IMR-90 (cell line): ENCODE measurements at regions not wholly inside any gene's neighbourhood (a gene's known extent, or its start where the extent isn't known, plus 50 kb on each side); places are given as distances from the start of the nearest gene placed in this dataset.

ENCODE experiments used
- ATAC-seq: fragments of 200-7000 bp; cut with Tn5 transposase; 2 replicates; pipeline ENCODE4 v1.9.1; 2020; ENCODE audit warnings: low read depth, mild to moderate bottlenecking, moderate library complexity
- BruUV-seq: library from RNA; stranded (reverse); fragments of 400-500 nt; replicated peaks from 2 replicates; lab custom pipeline; 2021; lab: Mats Ljungman, UMichigan
- CTCF ChIA-PET: fragments of 300-600 bp; formaldehyde crosslinking; extraction: SDS; loops from one replicate; lab custom pipeline; 2021; ENCODE audit warnings: antibody characterized with exemption; lab: Yijun Ruan, JAX
- POLR2A ChIA-PET: fragments of 300-600 bp; sonication (Branson Sonifier 250); formaldehyde crosslinking; loops from one replicate; lab custom pipeline; 2022; ENCODE audit warnings: antibody characterized with exemption; ENCODE audit not compliant: unreplicated experiment; lab: Charles Lee
- DNase-seq: peaks from one replicate; pipeline ENCODE4 v3.0.0; 2013
- H2AFZ ChIP-seq: replicated peaks from 2 replicates; pipeline ENCODE3; 2013; ENCODE audit warnings: low read length, mild to moderate bottlenecking; ENCODE audit not compliant: poor library complexity
- H2AK5ac ChIP-seq: 2 replicates; pipeline ENCODE4 v1.6.1; 2013; ENCODE audit warnings: low read depth, low read length, inconsistent platforms
- H2AK9ac ChIP-seq: replicated peaks from 2 replicates; pipeline ENCODE3; 2013; ENCODE audit warnings: mild to moderate bottlenecking, low read depth, low read length, moderate library complexity; ENCODE audit not compliant: poor library complexity
- H2BK120ac ChIP-seq: 2 replicates; pipeline ENCODE4 v1.6.1; 2013; ENCODE audit warnings: low read depth, low read length, inconsistent platforms
- H2BK15ac ChIP-seq: 3 replicates; pipeline ENCODE4 v1.6.1; 2013; ENCODE audit warnings: low read depth, low read length, inconsistent platforms
- H2BK20ac ChIP-seq: 2 replicates; pipeline ENCODE4 v1.6.1; 2013; ENCODE audit warnings: low read depth, mild to moderate bottlenecking, inconsistent platforms, low read length, moderate library complexity
- H2BK5ac ChIP-seq: 2 replicates; pipeline ENCODE4 v1.6.1; 2013; ENCODE audit warnings: mild to moderate bottlenecking, low read depth, low read length, inconsistent platforms; ENCODE audit not compliant: poor library complexity, severe bottlenecking
- H3K14ac ChIP-seq: replicated peaks from 2 replicates; pipeline ENCODE4 v1.6.1; 2013; ENCODE audit warnings: low read depth, low read length, inconsistent platforms
- H3K18ac ChIP-seq: 2 replicates; pipeline ENCODE4 v1.6.1; 2013; ENCODE audit warnings: low read depth, low read length, control low read depth
- H3K23ac ChIP-seq: 2 replicates; pipeline ENCODE4 v1.6.1; 2013; ENCODE audit warnings: low read depth, low read length, inconsistent platforms
- H3K27ac ChIP-seq: 2 replicates; pipeline ENCODE4 v1.5.1; 2013; ENCODE audit warnings: mild to moderate bottlenecking, control low read depth, low read length; ENCODE audit not compliant: insufficient read depth
- H3K27me3 ChIP-seq: 2 replicates; pipeline ENCODE4 v1.6.1; 2013; ENCODE audit warnings: low read length; ENCODE audit not compliant: control insufficient read depth, insufficient read depth
- H3K36me3 ChIP-seq: 2 replicates; pipeline ENCODE4 v1.6.1; 2013; ENCODE audit warnings: low read length, mixed read lengths; ENCODE audit not compliant: control insufficient read depth, insufficient read depth
- H3K4ac ChIP-seq: 2 replicates; pipeline ENCODE4 v1.6.1; 2013; ENCODE audit warnings: low read depth, low read length, inconsistent platforms
- H3K4me1 ChIP-seq: 2 replicates; pipeline ENCODE4 v1.6.1; 2013; ENCODE audit warnings: low read length, mixed read lengths; ENCODE audit not compliant: control insufficient read depth, insufficient read depth
- H3K4me2 ChIP-seq: 2 replicates; pipeline ENCODE4 v1.6.1; 2013; ENCODE audit warnings: low read depth, mild to moderate bottlenecking, control low read depth, low read length, moderate library complexity
- H3K4me3 ChIP-seq: 2 replicates; pipeline ENCODE4 v1.5.1; 2013; ENCODE audit warnings: low read depth, mild to moderate bottlenecking, control low read depth, low read length, moderate library complexity; ENCODE audit not compliant: insufficient read depth
- H3K56ac ChIP-seq: 2 replicates; pipeline ENCODE4 v1.6.1; 2013; ENCODE audit warnings: low read length, inconsistent platforms; ENCODE audit not compliant: insufficient read depth; ENCODE audit errors: extremely low read depth
- H3K79me1 ChIP-seq, 2 experiments: 2 replicates each; pipeline ENCODE4 v1.6.1; 2013; ENCODE audit warnings: low read length in 2 of 2, inconsistent platforms in 1 of 2, low read depth in 1 of 2
- H3K9ac ChIP-seq: 2 replicates; pipeline ENCODE4 v1.6.1; 2013; ENCODE audit warnings: low read depth, low read length, control low read depth
- H3K9me1 ChIP-seq: 2 replicates; pipeline ENCODE4 v1.6.1; 2013; ENCODE audit warnings: low read length, inconsistent platforms; ENCODE audit not compliant: insufficient read depth
- H3K9me3 ChIP-seq: 2 replicates; pipeline ENCODE4 v1.6.1; 2013; ENCODE audit warnings: low read length; ENCODE audit not compliant: control insufficient read depth, insufficient read depth
- H4K20me1 ChIP-seq: 2 replicates; pipeline ENCODE4 v1.6.1; 2013; ENCODE audit warnings: low read length, inconsistent platforms; ENCODE audit not compliant: insufficient read depth
- H4K5ac ChIP-seq: 2 replicates; pipeline ENCODE4 v1.6.1; 2013; ENCODE audit warnings: mild to moderate bottlenecking, low read depth, low read length, control low read depth
- H4K8ac ChIP-seq, 2 experiments: 2 replicates each; pipeline ENCODE4 v1.6.1; 2013; ENCODE audit warnings: low read depth in 2 of 2, low read length in 2 of 2, control low read depth in 1 of 2, inconsistent platforms in 1 of 2
- H4K91ac ChIP-seq: 2 replicates; pipeline ENCODE4 v1.6.1; 2013; ENCODE audit warnings: low read depth, low read length, inconsistent platforms; ENCODE audit not compliant: insufficient read depth
- BHLHE40 ChIP-seq: fragments of 150-350 bp; IDR thresholded peaks from 2 replicates; pipeline ENCODE4 v1.6.1; 2016; ENCODE audit warnings: mild to moderate bottlenecking, low read depth, low read length
- CEBPB ChIP-seq: IDR thresholded peaks from 2 replicates; pipeline ENCODE4 v1.6.1; 2012; ENCODE audit warnings: low read depth, low read length, improper control_type of control experiment
- CHD1 ChIP-seq: IDR thresholded peaks from 2 replicates; pipeline ENCODE4 v1.6.1; 2012; ENCODE audit warnings: low read depth, low read length, improper control_type of control experiment
- CTCF ChIP-seq: conservative IDR thresholded peaks from 2 replicates; pipeline ENCODE4 v1.5.1; 2012; ENCODE audit warnings: mild to moderate bottlenecking, low read depth, low read length, improper control_type of control experiment
- ELK1 ChIP-seq: fragments of 150-350 bp; IDR thresholded peaks from 2 replicates; pipeline ENCODE4 v1.6.1; 2016; ENCODE audit warnings: low read depth, mild to moderate bottlenecking, low read length, moderate library complexity, borderline replicate concordance
- FOS ChIP-seq: fragments of 150-350 bp; IDR thresholded peaks from 2 replicates; pipeline ENCODE4 v1.6.1; 2016; ENCODE audit warnings: low read depth, low read length
- MAFK ChIP-seq: IDR thresholded peaks from 2 replicates; pipeline ENCODE4 v1.6.1; 2012; ENCODE audit warnings: low read depth, low read length, improper control_type of control experiment
- MAZ ChIP-seq: IDR thresholded peaks from 2 replicates; pipeline ENCODE4 v1.6.1; 2012; ENCODE audit warnings: low read depth, mild to moderate bottlenecking, low read length, improper control_type of control experiment, moderate library complexity, borderline replicate concordance
- MXI1 ChIP-seq: IDR thresholded peaks from 2 replicates; pipeline ENCODE4 v1.6.1; 2012; ENCODE audit warnings: low read depth, mild to moderate bottlenecking, low read length, moderate library complexity, borderline replicate concordance
- NFE2L2 ChIP-seq: fragments of 150-350 bp; IDR thresholded peaks from 2 replicates; pipeline ENCODE4 v1.6.1; 2016; ENCODE audit warnings: low read depth, mild to moderate bottlenecking, low read length
- POLR2A ChIP-seq: IDR thresholded peaks from 2 replicates; pipeline ENCODE4 v1.6.1; 2012; ENCODE audit warnings: mild to moderate bottlenecking, low read depth, low read length
- RAD21 ChIP-seq: IDR thresholded peaks from 2 replicates; pipeline ENCODE4 v1.6.1; 2012; ENCODE audit warnings: low read length, improper control_type of control experiment
- RCOR1 ChIP-seq: IDR thresholded peaks from 2 replicates; pipeline ENCODE4 v1.6.1; 2012; ENCODE audit warnings: mild to moderate bottlenecking, low read length, improper control_type of control experiment; ENCODE audit not compliant: insufficient replicate concordance
- RFX5 ChIP-seq: IDR thresholded peaks from 2 replicates; pipeline ENCODE4 v1.8.0; 2012; ENCODE audit warnings: low read depth, mild to moderate bottlenecking, low read length, moderate library complexity
- SMC3 ChIP-seq: fragments of 150-350 bp; IDR thresholded peaks from 2 replicates; pipeline ENCODE4 v1.6.1; 2016; ENCODE audit warnings: low read depth, mild to moderate bottlenecking, antibody characterized with exemption, low read length, moderate library complexity
- WGBS, 2 experiments: methylation state at CpG; one replicate each; pipeline versions ENCODE4 v1.1.5 to v1.1.7; 2013; ENCODE audit warnings: missing lambda C conversion rate in 2 of 2; ENCODE audit not compliant: insufficient read length in 1 of 2; ENCODE audit errors: extremely low coverage in 2 of 2; 5-methylcytosine and 5-hydroxymethylcytosine counted together
- dilution Hi-C: fragments of 300-500 bp; cut with HindIII; formaldehyde crosslinking; loops from one replicate; pipeline ENCODE4 v1.14.3; 2018; ENCODE audit warnings: low sequenced_read_pairs; ENCODE audit not compliant: unreplicated experiment
- in situ Hi-C: fragments of 300-500 bp; cut with MboI; formaldehyde crosslinking; loops from 3 replicates; pipeline ENCODE4 v1.14.3; 2019; ENCODE audit warnings: low sequenced_read_pairs, inconsistent platforms, mixed read lengths
- intact Hi-C: fragments of 100-400 bp; cut with micrococcal nuclease; formaldehyde crosslinking; loops from 2 replicates; pipeline ENCODE4 v1.10.0; 2022
- TF ChIP-seq, protein P1 (sequence below): fragments of 150-350 bp; IDR thresholded peaks from 2 replicates; pipeline ENCODE4 v1.6.1; 2017; ENCODE audit warnings: mild to moderate bottlenecking, antibody characterized with exemption, low read length, low read depth

DNA sequence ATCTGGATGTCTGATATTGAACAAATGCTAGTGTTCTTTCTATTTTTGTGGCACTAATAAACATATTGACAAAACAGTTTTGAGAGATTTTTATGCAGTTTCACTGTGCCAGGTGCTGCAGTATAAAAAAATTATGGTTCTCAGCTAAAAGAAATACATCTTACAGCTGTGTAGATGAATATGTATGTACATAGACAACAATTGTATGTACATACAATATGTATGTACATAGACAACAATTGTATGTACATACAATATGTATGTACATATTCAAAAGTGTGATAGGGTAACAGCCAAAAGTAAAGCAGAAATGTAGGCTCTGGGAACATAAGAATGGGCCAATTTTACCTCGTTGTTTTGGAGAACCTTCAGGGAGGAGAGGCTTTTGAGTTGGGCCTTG is 390.0 kb upstream of the RPS6KA3 start:
- no peaks in the 10 kb centered on the region for H3K4me1 ChIP-seq
- no peaks in the 10 kb centered on the region for H4K20me1 ChIP-seq
- no peaks in the 10 kb centered on the region for H3K27me3 ChIP-seq
- no peaks in the 10 kb centered on the region for H3K79me1 ChIP-seq
- H2AK5ac ChIP-seq = no peak overlapping the region
- intact Hi-C loops = no loop called here
- CTCF ChIA-PET = interaction anchor here (0.6 kb wide), 1 partner anchor 214 kb away, joined by 3 read pairs; no protein-coding TSS in a partner anchor
- H3K9ac ChIP-seq = no peak overlapping the region
- no peak overlapping the region for H2AFZ ChIP-seq
- H2BK5ac ChIP-seq = no peak overlapping the region
- no peak overlapping the region for H3K4me2 ChIP-seq
- TF ChIP-seq, protein P1, sequence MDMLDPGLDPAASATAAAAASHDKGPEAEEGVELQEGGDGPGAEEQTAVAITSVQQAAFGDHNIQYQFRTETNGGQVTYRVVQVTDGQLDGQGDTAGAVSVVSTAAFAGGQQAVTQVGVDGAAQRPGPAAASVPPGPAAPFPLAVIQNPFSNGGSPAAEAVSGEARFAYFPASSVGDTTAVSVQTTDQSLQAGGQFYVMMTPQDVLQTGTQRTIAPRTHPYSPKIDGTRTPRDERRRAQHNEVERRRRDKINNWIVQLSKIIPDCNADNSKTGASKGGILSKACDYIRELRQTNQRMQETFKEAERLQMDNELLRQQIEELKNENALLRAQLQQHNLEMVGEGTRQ = no peak
- TF ChIP-seq FOS (no peak), CEBPB (no peak), CHD1 (no peak), MXI1 (no peak), CTCF (no peak), RAD21 (no peak), NFE2L2 (no peak), POLR2A (no peak), MAFK (no peak), ELK1 (no peak), BHLHE40 (no peak), RCOR1 (no peak), MAZ (no peak), RFX5 (no peak), SMC3 (no peak)
- BruUV-seq = no TSS peak
- no peak overlapping the region for H3K14ac ChIP-seq
- no peak overlapping the region for H3K18ac ChIP-seq
- H3K4me3 ChIP-seq = no peak overlapping the region
- H3K36me3 ChIP-seq = no peaks in the 10 kb centered on the region
- DNase-seq (no peak), ATAC-seq (no peak)
- no peak overlapping the region for H3K56ac ChIP-seq
- no peak overlapping the region for H4K8ac ChIP-seq
- no peaks in the 10 kb centered on the region for H3K9me1 ChIP-seq
- H2AK9ac ChIP-seq = no peak overlapping the region
- no peaks in the 10 kb centered on the region for H3K9me3 ChIP-seq
- WGBS, 2 experiments = 20% methylated on average over 1 of the region's 1 CpG; no CpG with 5 or more reads in 1 of the 2 experiments
- H2BK15ac ChIP-seq = no peak overlapping the region
- dilution Hi-C loops = no loop called here
- H4K5ac ChIP-seq = no peak overlapping the region
- no peak overlapping the region for H3K27ac ChIP-seq
- no peak overlapping the region for H4K91ac ChIP-seq
- in situ Hi-C loops = no loop called here
- H3K4ac ChIP-seq = no peak overlapping the region
- H2BK120ac ChIP-seq = no peak overlapping the region
- H3K23ac ChIP-seq = no peak overlapping the region
- H2BK20ac ChIP-seq = no peak overlapping the region
- POLR2A ChIA-PET = no interaction called here
